HG03159 (cell line): ENCODE measurements at regions not wholly inside any gene's neighbourhood (a gene's known extent, or its start where the extent isn't known, plus 50 kb on each side); places are given as distances from the start of the nearest gene placed in this dataset.

Experiments used
- ATAC-seq: cut with Tn5 transposase; IDR thresholded peaks from one replicate; pipeline ENCODE4 v1.9.1; 2021; ENCODE audit warnings: mild to moderate bottlenecking, moderate library complexity; ENCODE audit not compliant: unreplicated experiment

DNA sequence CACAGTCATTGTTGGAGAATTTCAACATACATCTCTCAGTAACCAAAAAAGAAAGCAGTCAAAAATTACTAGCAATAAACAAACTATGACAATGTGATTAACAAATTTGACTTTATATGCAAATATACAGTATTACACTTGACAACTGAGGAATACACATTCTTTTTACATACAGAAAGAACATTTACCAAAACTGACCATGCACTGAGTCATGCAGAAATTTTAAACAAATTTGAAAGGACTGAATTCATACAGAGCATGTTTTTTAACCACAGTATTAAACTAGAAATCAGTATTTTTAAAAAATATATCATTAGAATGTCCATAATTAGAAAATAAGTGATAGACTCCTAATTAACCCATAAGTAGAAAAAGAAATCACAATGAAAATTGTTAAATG is 420.1 kb downstream of the TBC1D4 start:
- ATAC-seq, result no peak

DNA sequence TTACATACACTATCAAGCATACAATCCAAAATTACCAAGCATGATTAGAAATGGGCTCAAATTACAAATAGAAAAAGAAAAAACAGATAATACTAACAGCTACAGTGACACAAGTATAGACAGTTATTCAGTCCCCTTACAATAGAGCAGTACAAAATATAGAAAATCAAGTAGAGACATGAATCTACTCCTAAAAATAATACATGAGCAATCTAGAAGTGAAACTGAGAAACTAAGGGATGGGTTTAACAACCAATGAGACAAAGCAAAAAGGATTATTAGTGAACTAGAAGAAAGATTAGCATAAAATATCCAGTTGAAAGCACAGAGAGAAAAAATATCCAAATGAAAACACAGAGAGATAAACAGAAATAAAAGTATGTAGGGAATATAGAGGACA is 426.7 kb downstream of the TBC1D4 start:
- ATAC-seq, result no peak

DNA sequence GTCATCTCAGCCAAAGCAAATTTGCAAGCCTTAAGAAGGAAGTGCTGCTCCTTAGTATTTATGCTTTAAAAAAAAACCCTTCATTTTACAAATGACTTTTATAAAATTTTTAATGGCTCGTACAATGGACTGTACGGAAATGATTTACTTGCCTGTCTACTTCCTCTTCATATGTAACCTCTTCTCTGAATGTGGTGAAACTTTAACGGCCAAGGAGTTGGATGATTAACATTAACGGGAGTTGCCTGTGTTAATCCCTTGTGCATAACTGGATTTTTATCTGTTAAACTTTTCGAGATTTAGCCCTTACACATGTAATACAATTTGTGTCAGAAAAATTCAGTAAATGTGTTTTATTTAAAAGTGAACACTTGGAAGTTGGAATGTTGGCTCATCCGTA is 429.4 kb downstream of the TBC1D4 start:
- no peak for ATAC-seq

DNA sequence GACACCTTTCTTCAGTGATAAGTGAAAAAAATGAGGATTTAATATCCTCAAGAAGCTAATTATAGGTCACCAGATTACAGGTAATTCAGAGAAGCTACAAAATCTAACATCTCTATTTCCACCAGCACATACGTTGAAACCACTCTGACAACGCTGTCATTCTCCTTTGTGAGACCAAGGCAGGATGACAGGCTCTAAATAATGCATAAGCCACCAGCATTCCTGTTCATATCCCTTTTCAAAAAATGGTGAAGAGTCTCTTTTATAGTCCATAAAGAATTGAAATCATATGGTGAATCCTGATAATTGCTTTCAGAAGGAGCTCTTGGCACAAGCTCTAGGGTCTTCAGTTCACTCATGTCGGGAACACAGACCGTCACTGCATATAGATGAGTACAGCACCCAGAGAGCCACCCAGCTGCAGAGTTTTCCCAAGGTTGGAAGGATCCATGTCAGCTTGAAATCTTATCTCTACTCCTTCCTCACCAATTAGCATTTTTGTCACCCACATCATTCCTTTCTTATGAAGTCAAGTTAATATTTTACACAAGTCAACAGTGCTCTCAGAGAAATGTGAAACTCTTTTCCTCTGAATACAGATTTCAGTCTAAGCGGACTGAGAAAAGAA is 431.4 kb downstream of the TBC1D4 start:
- no peak for ATAC-seq

DNA sequence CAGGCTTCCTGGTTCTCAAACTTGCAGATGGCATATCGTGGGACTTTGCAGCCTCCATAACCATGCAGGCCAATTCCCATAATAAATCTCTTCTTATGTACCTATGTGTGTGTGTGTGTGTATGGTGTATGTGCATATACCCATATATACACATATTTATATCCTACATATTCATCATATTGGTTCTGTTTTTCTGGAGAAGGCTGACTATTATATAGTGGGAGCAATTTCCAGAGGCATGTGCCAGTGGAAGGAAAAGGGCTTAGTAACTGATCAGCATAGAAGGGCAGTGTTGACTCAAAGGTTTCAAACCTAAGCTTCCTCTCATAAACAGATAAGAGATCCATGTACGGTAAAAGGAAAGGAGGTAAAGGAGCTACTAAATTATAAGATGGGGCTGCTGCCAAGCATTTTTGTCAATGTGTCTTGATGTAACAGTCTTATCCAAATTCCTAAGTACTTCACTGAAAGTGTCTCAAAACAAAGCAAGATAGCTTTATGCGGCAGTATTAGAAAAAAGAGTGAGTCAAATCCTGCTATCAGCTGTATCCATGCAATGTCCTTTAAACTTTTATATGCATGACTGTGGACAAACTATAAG is 432.1 kb downstream of the TBC1D4 start:
- ATAC-seq, result no peak

DNA sequence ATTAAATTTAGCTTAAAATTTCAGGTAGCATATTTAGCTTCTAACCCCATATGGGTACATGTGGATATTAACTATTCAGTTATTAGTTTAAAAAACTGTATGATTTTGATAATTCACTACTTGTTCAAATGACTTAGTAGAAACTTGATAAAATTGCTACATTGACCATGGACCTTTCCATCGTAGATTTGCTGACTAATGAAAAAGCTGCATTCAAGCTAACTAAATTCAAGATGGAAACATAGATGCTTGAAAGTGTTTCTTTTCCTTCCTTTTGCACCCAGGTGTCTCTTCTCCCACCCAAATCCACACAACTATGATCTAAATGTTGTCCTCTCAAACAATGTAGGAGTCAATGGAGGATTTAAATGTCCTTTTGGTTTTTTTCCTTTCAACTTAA is 439.2 kb downstream of the TBC1D4 start:
- no peak for ATAC-seq

DNA sequence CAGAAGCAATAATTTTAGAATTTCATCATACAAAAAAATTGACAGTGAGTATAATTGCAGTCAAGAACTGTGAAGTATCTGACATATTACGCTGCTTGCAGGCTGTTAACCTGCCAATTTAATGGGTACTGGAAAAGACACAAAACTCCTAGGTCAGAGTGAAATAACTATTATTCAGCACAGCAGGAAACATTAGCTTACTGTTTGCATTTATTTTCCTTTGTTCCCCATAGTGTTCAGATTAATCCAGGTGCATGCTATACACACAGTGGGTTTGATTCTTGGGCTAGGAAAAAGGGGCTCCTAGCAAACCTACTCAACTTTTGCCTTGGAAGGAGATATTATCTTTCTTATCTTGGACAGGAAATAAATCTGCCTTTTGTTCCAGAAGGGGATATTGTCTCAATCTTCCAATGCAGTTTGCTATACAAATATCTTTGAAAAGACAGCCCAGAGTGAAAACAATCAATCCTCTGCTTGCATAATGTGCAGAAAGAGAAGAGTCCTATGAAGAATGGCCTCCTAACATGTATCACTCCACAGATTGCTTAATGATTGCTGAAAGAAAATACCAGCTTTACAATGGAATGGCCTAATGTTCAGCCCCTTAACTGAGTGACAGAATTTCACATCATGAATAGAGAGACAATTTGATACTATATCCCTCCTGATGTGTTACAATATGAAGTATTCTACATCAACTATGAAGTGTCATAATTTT is 443.4 kb downstream of the TBC1D4 start:
- ATAC-seq, result no peak

DNA sequence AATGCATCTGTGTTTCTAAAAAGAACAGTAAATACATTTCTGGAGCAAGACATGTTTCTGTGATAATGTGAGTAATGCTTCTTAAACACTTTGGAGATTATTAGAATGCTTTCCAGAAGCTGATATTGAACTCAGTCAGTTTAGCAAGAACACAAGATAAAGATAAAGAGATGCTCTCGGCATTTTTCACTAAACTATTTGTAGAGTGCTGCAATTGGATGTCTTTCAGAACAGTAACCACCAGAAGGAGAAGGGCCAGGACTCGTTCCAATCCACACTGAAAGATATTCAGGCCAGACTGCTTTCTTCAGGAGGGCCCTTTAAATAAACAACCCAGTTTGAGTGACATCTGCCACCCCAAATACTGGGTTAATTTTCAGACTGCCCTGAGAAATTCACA is 456.0 kb downstream of the TBC1D4 start:
- no peak for ATAC-seq

DNA sequence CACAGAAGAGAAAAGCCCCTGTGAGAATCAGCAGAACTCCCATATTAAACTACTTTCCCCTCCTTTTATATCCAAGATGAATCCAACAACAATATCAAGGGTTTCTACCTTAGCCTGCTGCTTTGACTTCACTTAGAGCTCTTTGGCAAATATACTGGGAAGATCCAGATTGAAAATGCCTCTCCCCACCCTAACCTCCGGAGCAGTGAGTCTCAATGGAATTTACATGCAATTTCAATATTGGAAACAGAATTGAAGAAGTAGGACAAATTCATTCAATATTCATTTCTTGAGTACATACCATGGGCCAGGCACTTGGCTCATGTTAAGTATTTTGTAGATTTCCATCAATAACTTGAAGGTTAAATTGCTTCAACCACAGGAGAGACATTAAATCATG is 457.4 kb downstream of the TBC1D4 start:
- no peak for ATAC-seq

DNA sequence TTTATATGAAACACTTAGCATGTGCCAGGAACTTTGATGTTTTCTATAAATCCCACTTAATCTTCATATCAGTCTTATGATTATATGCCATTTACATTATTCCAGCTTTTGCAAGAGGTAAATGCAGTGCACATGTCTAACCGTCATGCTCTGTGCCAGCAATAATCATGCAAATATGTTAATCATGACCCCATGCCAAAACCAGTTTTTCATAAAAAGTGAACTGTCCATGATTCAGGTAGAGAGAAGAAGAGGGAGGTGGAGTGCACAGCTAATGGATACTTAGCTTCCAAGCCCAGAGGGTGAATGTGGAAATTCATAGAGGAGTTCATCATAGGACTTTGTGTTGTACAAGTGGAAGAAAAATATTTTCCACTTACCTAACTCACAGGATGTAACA is 458.4 kb downstream of the TBC1D4 start:
- no peak for ATAC-seq

DNA sequence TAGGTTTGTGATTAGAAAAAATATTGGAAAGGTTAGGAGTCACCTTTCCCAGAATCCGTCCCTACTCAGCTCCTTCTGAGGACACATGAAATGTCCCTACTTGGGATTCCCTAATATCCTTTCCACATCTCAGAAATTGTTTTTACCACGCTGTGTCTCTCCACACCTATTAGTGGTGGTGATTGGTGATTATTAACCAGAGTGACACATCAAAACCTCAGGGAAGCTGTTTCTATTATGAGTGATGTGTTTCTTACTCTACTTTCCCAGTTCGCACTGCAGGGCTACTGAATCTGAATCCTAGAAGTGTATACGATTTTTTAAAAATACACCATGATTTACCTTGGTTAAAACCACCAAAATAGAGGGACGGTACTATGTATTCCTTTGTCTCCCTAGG is 460.8 kb downstream of the TBC1D4 start:
- no peak for ATAC-seq

DNA sequence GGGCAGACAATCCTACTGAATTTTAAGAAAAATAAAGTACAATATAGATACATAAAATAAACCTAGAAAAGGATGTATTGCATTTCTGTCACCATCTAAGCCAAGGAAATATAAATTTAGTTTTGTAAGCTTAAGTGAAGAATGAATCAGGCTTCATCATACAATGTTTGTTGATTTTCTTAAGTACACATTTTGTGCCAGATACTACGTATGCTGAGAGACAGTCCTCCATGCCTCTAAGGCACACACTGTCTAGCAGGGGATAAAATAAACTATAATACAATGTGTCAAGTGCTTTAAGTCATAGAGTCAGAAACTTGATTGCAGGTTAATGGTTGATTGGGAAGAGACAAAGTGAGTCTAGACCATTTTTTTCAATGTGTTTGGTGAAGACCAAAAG is 465.7 kb downstream of the TBC1D4 start:
- ATAC-seq, result no peak

DNA sequence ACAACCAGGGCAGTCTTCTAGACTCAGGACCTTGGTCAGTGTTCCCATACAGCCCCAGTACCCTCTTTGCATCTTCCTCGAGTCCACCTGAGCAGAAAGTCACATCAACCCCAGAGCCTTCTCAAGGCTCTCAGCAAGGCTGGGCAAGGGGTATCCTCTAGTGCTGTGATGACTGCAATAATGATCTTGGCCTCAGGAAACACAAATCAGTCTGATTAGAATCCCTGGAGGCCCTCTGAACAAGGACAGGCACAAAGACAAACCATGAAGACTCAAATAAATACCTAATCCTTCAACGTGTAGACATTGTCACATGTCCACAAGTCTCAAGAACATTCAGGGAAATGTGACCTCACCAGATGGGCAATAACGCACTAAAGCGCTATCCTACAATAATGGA is 468.2 kb downstream of the TBC1D4 start:
- no peak for ATAC-seq

DNA sequence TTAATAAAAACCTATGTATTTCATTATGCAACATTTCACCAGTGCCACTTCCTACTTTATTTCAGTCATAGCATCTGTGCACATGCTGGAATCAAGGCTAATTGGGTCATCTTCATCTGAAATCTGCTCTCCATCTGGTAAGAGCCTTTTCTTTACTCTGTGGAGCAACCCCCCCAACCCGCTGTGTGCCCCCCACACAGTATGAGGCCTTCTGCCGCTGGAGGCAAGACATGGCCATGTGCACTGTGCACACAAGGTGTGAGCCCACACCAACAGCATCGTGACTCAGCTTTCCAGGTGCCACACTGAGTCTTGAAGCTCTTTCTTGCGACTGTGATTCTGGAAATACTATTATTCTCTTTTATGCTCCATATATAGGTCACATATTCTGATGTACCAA is 471.0 kb downstream of the TBC1D4 start:
- ATAC-seq, result no peak

DNA sequence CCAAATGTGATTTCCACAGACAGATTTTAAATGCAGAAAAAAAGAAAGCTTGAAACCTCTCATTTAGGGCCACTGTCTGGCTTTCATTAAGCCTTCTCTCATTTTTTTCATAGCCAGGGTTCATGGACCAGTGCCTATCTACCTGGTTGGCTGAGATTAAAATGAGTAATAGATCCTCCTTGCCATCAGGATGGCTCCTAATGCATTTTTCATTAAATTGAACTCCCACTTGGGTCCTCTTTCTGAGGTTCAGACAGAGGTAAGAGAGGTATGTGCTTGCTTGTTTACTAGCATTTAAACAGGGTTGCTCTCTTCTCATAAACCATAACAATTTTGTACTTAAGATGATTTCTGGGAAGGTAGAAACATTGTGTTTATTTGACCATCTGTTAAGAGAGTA is 473.0 kb downstream of the TBC1D4 start:
- ATAC-seq, result no peak

DNA sequence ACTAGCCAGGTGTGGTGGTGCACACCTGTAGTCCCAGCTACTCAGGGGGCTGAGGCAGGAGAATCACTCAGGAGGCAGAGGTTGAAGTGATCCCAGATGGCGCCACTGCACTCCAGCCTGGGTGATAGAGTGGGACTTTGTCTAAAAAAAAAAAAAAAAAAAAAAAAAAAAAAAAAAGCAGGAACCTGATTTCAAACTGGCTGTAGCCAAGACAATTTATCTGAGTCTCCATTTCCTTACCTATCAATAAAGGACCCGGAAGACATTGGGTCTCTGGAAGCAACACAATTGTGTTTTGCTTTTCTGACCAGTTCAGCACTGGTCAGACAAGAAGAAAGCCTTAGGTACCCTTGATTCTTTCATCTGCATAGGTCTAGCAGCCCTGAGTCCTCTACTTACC is 491.0 kb downstream of the TBC1D4 start:
- no peak for ATAC-seq

DNA sequence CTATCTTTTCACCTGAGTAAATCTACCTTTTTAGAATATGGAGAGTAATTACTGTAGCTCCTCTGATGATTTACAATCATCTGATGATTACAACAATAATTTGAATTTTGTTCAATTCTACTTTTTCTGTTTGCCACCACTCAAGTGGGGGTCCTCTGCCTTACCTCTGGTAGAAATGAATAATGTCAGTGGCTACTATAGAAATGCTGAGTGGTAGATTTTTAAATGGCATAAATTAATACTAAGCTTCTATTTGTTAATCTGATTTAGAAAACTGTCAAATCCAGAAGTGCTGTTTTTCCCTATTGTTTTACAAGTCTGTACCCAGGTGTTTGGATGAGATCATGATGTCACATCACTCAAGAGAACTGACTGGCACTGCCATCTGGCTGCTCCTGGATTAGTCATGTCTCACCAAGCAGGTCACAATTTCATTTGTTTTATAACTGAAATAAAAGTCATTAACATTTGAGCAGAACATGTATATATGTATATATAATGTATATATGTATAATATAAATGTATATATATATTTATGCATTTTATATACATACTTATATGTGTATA is 494.8 kb downstream of the TBC1D4 start:
- ATAC-seq, result no peak

DNA sequence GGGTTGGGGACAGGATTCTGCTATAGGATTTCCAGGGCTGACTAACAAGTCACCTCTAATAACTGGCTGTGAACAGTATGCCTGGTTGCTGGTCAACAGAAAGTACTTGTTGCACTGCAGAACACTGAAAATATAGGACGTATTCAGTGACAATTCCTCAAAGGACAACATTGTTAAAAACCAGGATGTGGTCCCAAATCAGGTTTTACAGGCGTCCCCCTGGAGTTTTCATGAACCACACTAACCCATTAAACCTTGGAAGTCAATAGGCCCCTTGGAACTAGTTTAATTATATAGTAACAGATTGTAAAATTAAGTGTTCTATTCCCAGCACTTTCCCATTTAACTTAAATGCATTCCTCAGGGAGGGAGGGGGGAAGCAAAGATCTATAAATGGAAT is 495.4 kb downstream of the TBC1D4 start:
- ATAC-seq, result no peak

DNA sequence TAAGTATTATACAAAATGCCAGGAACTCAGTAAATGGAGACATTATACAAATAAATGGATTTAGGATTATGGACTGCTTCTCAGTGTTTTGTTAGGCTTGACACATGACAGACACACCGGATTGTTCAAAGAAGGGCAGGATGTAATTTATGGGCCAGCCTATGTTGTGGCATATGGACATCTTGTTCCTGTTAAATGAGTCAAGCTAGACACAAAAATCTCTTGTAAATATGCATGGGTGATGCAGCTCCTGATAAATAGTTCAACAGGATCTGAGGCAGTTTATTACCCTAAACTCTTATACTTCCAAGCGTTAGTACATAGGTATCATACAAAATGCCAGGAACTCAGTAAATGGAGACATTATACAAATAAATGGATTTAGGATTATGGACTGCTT is 502.3 kb downstream of the TBC1D4 start:
- no peak for ATAC-seq

DNA sequence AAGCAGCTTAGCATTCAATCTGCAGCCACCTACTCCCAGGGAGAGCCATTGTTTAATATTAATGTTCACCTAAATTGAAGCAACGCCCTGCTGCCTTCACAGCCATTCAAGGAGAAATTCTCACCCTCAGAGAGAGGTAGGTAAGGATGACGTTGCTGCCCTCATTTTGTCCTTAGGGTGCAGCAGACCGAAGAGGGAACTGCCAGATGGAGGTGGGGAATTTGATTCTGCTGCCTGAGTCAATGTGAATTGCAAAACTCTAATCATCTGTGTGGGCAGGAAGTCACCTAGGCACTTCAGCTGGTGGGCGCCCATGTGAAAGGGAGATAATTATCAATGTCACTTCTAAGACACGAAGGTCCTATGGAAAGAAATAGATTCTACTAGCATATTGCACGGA is 503.4 kb downstream of the TBC1D4 start:
- no peak for ATAC-seq

DNA sequence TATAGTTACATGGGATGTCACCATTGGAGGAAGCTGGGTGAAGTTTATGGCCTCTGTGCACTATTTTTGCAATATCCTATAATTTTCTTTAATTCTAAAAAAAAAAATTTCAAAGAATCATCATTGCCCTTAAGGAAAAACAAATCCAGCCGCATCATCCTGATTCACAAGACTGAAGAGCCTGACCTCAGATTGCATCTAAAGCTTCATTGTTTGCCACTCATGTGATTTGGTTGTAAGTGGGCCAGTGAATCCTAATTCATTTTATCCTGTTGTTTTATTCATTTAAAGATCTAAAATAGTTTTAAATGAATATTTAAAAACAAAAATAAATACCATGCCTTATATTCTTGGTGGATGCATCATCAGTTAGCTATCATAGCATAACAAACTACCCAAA is 504.5 kb downstream of the TBC1D4 start:
- no peak for ATAC-seq

DNA sequence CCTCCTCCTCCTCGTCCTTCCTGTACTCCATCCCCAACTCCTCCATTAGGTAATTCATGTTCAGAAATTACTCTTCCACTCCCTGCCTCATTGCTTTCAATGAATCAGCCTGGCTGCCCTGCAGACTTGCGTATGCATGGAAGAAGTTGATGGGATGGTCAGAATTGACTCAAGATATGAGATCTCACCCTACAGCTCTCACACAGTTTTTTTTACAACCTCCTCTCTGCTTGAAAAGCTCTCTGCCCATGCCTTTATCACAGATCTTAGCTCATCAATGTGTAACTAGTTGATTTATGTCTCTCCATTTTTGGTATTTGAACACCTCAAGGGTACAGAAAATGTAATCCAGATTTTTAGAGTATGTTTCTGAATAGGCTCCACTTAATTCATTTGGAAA is 506.9 kb downstream of the TBC1D4 start:
- no peak for ATAC-seq
